ENCODE measurements at regions not wholly inside any gene's neighbourhood (a gene's known extent, or its start where the extent isn't known, plus 50 kb on each side); places are given as distances from the start of the nearest gene placed in this dataset.

DNA sequence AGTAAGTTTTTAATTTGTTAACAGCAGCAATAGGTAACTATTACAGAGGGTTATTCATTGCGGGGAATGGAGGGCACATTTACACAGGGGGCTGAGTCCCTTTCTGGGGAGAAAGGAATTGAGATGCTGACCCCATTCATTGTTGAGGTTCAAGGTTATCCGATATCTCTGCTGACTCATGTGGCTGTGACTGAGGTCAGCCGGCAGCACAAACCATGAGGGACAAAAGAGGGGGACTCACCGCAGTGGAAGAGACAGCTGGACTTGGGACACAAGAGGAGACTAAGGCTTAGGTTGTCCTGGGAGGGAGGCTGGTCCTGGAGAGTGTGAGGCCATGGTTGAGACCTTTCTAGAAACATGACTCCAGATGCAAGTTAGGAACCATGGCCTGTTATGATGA is 119.1 kb upstream of the XYLT1 start:
- TF ChIP-seq POLR2A (IDR thresholded peaks at IDR 0.05), result no peak
- TF ChIP-seq, protein P1, sequence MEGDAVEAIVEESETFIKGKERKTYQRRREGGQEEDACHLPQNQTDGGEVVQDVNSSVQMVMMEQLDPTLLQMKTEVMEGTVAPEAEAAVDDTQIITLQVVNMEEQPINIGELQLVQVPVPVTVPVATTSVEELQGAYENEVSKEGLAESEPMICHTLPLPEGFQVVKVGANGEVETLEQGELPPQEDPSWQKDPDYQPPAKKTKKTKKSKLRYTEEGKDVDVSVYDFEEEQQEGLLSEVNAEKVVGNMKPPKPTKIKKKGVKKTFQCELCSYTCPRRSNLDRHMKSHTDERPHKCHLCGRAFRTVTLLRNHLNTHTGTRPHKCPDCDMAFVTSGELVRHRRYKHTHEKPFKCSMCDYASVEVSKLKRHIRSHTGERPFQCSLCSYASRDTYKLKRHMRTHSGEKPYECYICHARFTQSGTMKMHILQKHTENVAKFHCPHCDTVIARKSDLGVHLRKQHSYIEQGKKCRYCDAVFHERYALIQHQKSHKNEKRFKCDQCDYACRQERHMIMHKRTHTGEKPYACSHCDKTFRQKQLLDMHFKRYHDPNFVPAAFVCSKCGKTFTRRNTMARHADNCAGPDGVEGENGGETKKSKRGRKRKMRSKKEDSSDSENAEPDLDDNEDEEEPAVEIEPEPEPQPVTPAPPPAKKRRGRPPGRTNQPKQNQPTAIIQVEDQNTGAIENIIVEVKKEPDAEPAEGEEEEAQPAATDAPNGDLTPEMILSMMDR (IDR thresholded peaks at IDR 0.05), result no peak
- no peak for TF ChIP-seq POLR2AphosphoS5 (IDR thresholded peaks at IDR 0.05)
